ENCODE measurements at regions not wholly inside any gene's neighbourhood (a gene's known extent, or its start where the extent isn't known, plus 50 kb on each side); places are given as distances from the start of the nearest gene placed in this dataset.

DNA sequence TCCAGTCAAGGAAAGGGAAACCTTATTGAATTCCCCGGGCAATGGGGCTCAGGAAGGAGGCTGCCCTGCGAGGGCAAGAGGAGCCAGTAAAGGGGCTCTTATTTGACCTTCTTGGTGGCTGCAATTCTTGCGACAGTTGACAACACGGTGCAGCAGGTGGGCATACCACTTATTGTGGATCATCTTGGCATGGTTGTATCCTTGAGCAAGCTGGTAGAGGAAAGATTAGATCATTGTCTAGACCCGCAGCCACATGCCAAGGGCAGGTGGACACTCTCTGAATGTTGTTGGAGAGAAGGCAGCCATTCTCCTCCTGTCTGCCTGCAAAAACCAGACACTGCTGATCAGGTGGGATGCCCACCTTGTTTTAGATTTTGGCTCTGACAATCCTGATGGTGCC lies 170.2 kb upstream of the CHST9 start:
- no peaks in the 10 kb centered on the region for H3K27me3 ChIP-seq (ENCODE audit: insufficient read depth, low read depth, severe bottlenecking)
- no peaks in the 10 kb centered on the region for H3K9me3 ChIP-seq (ENCODE audit: severe bottlenecking)
- H3K4me3 ChIP-seq (ENCODE audit: low read depth, low read length) = no peak overlapping the region
- DNase-seq = no peak
- no peaks in the 10 kb centered on the region for H3K36me3 ChIP-seq
- no peak overlapping the region for H3K27ac ChIP-seq
- TF ChIP-seq CTCF (IDR thresholded peaks at IDR 0.05; ENCODE audit: low read depth, low read length) = no peak

DNA sequence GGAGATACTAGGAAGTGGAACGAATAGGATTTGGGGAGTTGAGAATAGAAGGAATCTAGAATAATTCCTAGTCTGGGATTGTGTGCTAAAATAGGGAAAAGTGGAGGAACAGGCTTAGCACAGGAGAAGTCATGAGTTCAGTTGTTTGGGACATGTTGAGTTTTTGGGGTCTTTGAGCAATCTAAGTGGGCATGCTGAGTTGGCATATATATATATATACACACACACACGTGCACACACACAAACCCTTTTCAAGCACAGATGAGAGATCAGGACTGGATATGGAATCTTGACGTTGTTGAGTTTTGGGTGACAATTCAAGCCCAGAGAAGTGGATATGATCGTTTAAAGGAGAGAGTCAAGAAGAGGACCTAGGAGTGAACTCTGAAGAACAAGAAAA lies 168.2 kb upstream of the CHST9 start:
- Histone ChIP-seq H3K36me3 (no peaks in the 10 kb centered on the region), H3K27ac (no peak overlapping the region), H3K9me3 (ENCODE audit: severe bottlenecking) (no peaks in the 10 kb centered on the region), H3K27me3 (ENCODE audit: insufficient read depth, low read depth, severe bottlenecking) (no peaks in the 10 kb centered on the region), H3K4me3 (ENCODE audit: low read depth, low read length) (no peak overlapping the region)
- TF ChIP-seq CTCF (IDR thresholded peaks at IDR 0.05; ENCODE audit: low read depth, low read length) = no peak
- no peak for DNase-seq

DNA sequence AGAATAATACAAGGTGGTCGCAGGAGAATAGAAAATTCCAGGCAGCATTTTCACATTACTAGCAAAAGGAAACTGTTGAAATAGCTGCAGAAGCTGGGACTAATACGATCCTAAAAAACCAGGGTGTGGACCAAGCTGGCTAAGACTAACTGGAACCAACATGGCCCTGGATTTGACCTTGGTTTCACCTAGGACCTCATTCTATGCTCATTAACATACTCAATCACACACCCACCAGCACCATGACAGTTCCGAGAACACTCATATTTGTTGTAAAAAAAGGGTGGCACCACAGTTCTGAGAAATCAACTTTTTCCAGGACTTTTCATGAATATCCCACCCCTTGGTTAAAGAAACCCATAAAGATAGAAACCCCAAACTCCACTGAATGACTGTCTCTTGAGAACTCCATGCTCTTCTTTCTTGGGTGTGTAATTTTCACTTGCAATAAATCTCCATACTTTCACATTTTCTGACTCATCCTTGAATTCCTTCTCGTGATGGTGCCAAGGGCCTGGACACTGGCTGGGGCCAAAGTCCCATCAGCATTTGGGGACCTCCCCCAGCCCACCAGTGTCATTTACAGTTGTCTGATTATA lies 164.3 kb upstream of the CHST9 start:
- H3K36me3 ChIP-seq = no peaks in the 10 kb centered on the region
- no peak for DNase-seq
- no peak for TF ChIP-seq CTCF (IDR thresholded peaks at IDR 0.05; ENCODE audit: low read depth, low read length)
- H3K9me3 ChIP-seq (ENCODE audit: severe bottlenecking) = no peaks in the 10 kb centered on the region
- no peaks in the 10 kb centered on the region for H3K27me3 ChIP-seq (ENCODE audit: insufficient read depth, low read depth, severe bottlenecking)
- no peak overlapping the region for H3K27ac ChIP-seq
- no peak overlapping the region for H3K4me3 ChIP-seq (ENCODE audit: low read depth, low read length)

DNA sequence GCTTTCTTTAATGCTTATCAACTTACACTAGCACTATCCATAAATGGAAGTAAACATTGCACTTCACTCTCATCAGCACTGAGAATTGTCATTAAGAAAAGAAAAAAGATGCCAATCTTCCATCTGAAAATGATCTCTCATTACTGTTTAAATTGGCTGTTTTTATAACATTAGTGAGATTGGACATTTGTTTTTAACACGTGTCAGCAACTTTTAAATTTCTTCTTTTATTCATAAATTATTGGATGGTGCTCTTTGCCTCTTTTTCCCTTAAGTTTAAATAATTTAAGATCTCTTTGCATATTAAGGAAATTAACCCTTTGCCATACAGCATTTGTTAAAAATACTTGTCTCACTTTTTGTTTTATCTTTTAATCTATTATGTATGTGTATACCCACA lies 146.5 kb upstream of the CHST9 start:
- H3K36me3 ChIP-seq = no peaks in the 10 kb centered on the region
- TF ChIP-seq CTCF (IDR thresholded peaks at IDR 0.05; ENCODE audit: low read depth, low read length) = no peak
- H3K9me3 ChIP-seq (ENCODE audit: severe bottlenecking) = no peaks in the 10 kb centered on the region
- no peaks in the 10 kb centered on the region for H3K27me3 ChIP-seq (ENCODE audit: insufficient read depth, low read depth, severe bottlenecking)
- DNase-seq = no peak
- no peak overlapping the region for H3K4me3 ChIP-seq (ENCODE audit: low read depth, low read length)
- H3K27ac ChIP-seq = no peak overlapping the region

- Histone ChIP-seq H3K4me3 (ENCODE audit: low read depth, low read length) (no peak overlapping the region), H3K27me3 (ENCODE audit: insufficient read depth, low read depth, severe bottlenecking) (no peaks in the 10 kb centered on the region), H3K36me3 (no peaks in the 10 kb centered on the region), H3K27ac (no peak overlapping the region), H3K9me3 (ENCODE audit: severe bottlenecking) (peaks cover 5% of the 10 kb centered on the region)
- no peak for DNase-seq
- no peak for TF ChIP-seq CTCF (IDR thresholded peaks at IDR 0.05; ENCODE audit: low read depth, low read length)
These were observed 129.9 kb upstream of the CHST9 start for GRCh38 chr18:27314996-27315395.

- Histone ChIP-seq H3K36me3 (no peaks in the 10 kb centered on the region), H3K27ac (no peak overlapping the region), H3K9me3 (ENCODE audit: severe bottlenecking) (peaks cover 5% of the 10 kb centered on the region), H3K27me3 (ENCODE audit: insufficient read depth, low read depth, severe bottlenecking) (no peaks in the 10 kb centered on the region), H3K4me3 (ENCODE audit: low read depth, low read length) (no peak overlapping the region)
- no peak for TF ChIP-seq CTCF (IDR thresholded peaks at IDR 0.05; ENCODE audit: low read depth, low read length)
- no peak for DNase-seq
These were observed 128.6 kb upstream of the CHST9 start for GRCh38 chr18:27313678-27314077.

Measured in WERI-Rb-1 (cell line).